CD4-positive, CD25-positive, alpha-beta regulatory T cell (primary cell): ENCODE measurements at regions not wholly inside any gene's neighbourhood (a gene's known extent, or its start where the extent isn't known, plus 50 kb on each side); places are given as distances from the start of the nearest gene placed in this dataset.
"Not testable (repeated sequence)": the region's sequence is repeated elsewhere in the genome, so short reads cannot be mapped to it uniquely, and the experiment has no call there.

Experiments
- ATAC-seq, 2 donors: fragments of 150-1000 bp; cut with Tn5 transposase; one replicate each; pipeline ENCODE4 v1.10.0; 2021; ENCODE audit warnings: low read depth in 2 of 2, moderate number of reproducible peaks in 2 of 2, moderate library complexity in 1 of 2
- DNase-seq, 3 donors: peaks; one replicate each; pipeline versions ENCODE4 v3.0.0 to v3.0.0-alpha.2; 2012 to 2022; ENCODE audit warnings: mixed read lengths in 1 of 3
- H3K27ac ChIP-seq: one replicate; pipeline ENCODE4 v1.7.0; 2013; ENCODE audit warnings: mild to moderate bottlenecking, low read length; ENCODE audit not compliant: insufficient read depth, poor library complexity, severe bottlenecking
- H3K27me3 ChIP-seq: one replicate; pipeline ENCODE4 v1.7.0; 2013; ENCODE audit warnings: low read length; ENCODE audit not compliant: control insufficient read depth, insufficient read depth
- H3K36me3 ChIP-seq: one replicate; pipeline ENCODE4 v1.7.0; 2013; ENCODE audit warnings: mild to moderate bottlenecking, low read length, moderate library complexity; ENCODE audit not compliant: control insufficient read depth, insufficient read depth
- H3K4me1 ChIP-seq: 2 replicates; pipeline ENCODE4 v1.7.0; 2013; ENCODE audit warnings: mild to moderate bottlenecking, low read length; ENCODE audit not compliant: insufficient read depth, control insufficient read depth, poor library complexity, severe bottlenecking
- H3K4me3 ChIP-seq: one replicate; pipeline ENCODE4 v1.7.0; 2013; ENCODE audit warnings: low read depth, mild to moderate bottlenecking, low read length, moderate library complexity
- H3K9me3 ChIP-seq, 2 experiments: 1 replicate in 1 of 2; 2 replicates in 1 of 2; pipeline ENCODE4 v1.7.0; 2013; ENCODE audit warnings: low read length in 2 of 2, mild to moderate bottlenecking in 1 of 2, moderate library complexity in 1 of 2; ENCODE audit not compliant: control insufficient read depth in 2 of 2
- H3K27ac Mint-ChIP-seq, 3 donors: one replicate each; pipeline ENCODE4 v1.8.0; 2020 to 2022; ENCODE audit warnings: mild to moderate bottlenecking in 3 of 3, mixed read lengths in 3 of 3, moderate library complexity in 2 of 3
- H3K27me3 Mint-ChIP-seq: one replicate; pipeline ENCODE4 v1.8.0; 2022; ENCODE audit warnings: mild to moderate bottlenecking, mixed read lengths
- H3K36me3 Mint-ChIP-seq: one replicate; pipeline ENCODE4 v1.8.0; 2020; ENCODE audit warnings: mixed read lengths
- H3K4me1 Mint-ChIP-seq, 4 donors: one replicate each; pipeline ENCODE4 v1.8.0; 2020 to 2022; ENCODE audit warnings: mixed read lengths in 4 of 4, mild to moderate bottlenecking in 1 of 4
- H3K4me3 Mint-ChIP-seq, 4 donors: one replicate each; pipeline ENCODE4 v1.8.0; 2020 to 2022; ENCODE audit warnings: mild to moderate bottlenecking in 4 of 4, mixed read lengths in 4 of 4, moderate library complexity in 3 of 4
- H3K9me3 Mint-ChIP-seq, 7 donors: one replicate each; pipeline ENCODE4 v1.8.0; 2020 to 2022; ENCODE audit warnings: mixed read lengths in 7 of 7, mild to moderate bottlenecking in 3 of 7, moderate library complexity in 2 of 7

DNA sequence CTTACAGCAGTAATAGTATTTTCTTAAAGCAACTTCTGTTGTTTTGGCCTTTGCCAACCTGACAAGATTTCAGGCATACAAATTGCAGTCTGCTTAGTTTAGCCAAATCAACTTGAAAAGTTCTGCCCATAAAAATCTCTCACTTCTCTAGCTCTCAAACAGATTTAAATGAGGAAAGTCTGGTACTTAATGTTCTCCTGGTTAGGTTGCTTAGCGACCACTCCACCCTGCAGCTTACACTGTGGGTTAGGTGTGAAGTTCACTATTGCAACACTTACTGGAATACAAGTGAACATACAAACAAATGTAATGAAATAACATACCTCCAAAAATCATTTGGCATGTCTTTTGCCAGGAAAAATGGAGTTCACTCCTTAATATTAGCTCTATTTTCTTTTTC, 178.7 kb upstream of the PCDH9 start:
- Mint-ChIP-seq H3K36me3 (no peaks in the 10 kb centered on the region), H3K27ac (no peak overlapping the region), H3K4me3 (no peak overlapping the region), H3K27me3 (no peaks in the 10 kb centered on the region), H3K9me3 (peaks cover 0 to 17% (median 9%) of the 10 kb centered on the region in 7 donors), H3K4me1 (no peaks in the 10 kb centered on the region)
- H3K9me3 ChIP-seq, result no peaks in the 10 kb centered on the region
- H3K36me3 ChIP-seq, result no peaks in the 10 kb centered on the region
- no peaks in the 10 kb centered on the region for H3K27me3 ChIP-seq
- no peak for DNase-seq
- H3K4me3 ChIP-seq, result no peak overlapping the region
- no peaks in the 10 kb centered on the region for H3K4me1 ChIP-seq
- H3K27ac ChIP-seq, result no peak overlapping the region
- no peak for ATAC-seq

DNA sequence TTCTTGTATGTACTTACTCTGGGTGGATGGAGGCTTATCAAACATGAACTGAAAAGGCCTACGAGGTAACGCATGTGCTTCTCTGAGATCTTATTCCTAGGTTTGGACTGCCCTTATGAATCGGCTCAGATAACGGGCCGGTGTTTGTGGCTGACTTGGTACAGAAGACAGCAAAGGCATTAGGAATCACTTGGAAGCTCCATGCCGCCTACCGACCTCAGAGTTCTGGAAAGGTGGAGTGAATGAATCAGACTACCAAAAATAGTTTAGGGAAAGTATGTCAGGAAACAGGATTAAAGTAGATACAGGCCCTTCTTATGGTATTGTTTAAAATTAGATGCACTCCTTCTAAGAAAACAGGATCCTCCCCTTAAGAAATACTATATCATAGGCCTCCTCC, 172.4 kb upstream of the PCDH9 start:
- Mint-ChIP-seq H3K36me3 (no peaks in the 10 kb centered on the region), H3K4me1 (no peaks in the 10 kb centered on the region), H3K9me3 (peaks cover 0 to 28% (median 17%) of the 10 kb centered on the region in 7 donors), H3K27me3 (no peaks in the 10 kb centered on the region), H3K27ac (no peak overlapping the region), H3K4me3 (no peak overlapping the region)
- Histone ChIP-seq H3K27me3 (no peaks in the 10 kb centered on the region), H3K4me1 (no peaks in the 10 kb centered on the region), H3K4me3 (no peak overlapping the region), H3K36me3 (no peaks in the 10 kb centered on the region), H3K9me3 (peaks cover 0 to 14% of the 10 kb centered on the region in 2 experiments), H3K27ac (no peak overlapping the region)
- ATAC-seq (no peak), DNase-seq (no peak)

DNA sequence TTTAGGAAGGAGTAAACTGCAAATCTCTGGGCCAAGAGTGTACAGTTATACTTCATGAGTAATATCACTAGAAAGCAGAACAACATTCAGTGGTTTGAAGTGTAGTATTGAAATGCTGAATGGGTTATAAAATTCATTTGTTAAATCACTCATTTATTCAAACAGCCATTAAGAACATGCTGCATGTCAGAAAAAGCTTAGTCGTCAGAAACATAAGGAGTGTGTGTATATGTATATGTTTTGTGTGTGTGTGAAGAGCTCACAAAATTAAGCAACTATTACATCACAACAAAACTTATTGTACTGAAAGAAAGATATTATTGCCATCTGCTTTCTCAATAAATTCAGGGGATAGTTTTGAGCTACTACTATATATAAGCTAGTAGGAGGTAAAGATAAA, 165.4 kb upstream of the PCDH9 start:
- H3K27me3 ChIP-seq, result no peaks in the 10 kb centered on the region
- no peaks in the 10 kb centered on the region for H3K36me3 Mint-ChIP-seq
- no peaks in the 10 kb centered on the region for H3K4me1 Mint-ChIP-seq
- no peaks in the 10 kb centered on the region for H3K4me1 ChIP-seq
- no peaks in the 10 kb centered on the region for H3K36me3 ChIP-seq
- no peak overlapping the region for H3K27ac ChIP-seq
- no peaks in the 10 kb centered on the region for H3K27me3 Mint-ChIP-seq
- H3K9me3 ChIP-seq, result peaks cover 0 to 14% of the 10 kb centered on the region in 2 experiments
- H3K4me3 ChIP-seq, result no peak overlapping the region
- DNase-seq (no peak), ATAC-seq (no peak)
- H3K4me3 Mint-ChIP-seq, result no peak overlapping the region
- H3K9me3 Mint-ChIP-seq, result peaks cover 0 to 15% (median 8%) of the 10 kb centered on the region in 7 donors
- H3K27ac Mint-ChIP-seq, result no peak overlapping the region

DNA sequence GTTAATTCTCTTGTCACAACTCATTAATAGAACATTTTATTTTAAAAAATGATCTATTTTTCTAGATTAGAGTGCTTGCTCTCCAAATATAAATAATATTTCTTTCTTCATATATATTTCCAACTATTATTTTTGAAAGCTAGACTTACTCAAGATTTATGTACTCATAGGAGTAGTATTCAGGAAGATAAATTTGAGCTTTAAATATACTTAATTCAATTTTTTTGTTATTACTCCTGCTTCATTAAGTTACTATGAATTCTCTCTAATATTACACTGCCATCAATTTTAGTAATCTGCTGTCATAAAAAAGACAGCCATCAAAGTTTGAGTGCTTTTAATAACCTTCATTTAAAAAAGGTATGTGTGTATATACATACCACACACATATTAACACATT, 161.9 kb upstream of the PCDH9 start:
- no peak overlapping the region for H3K27ac ChIP-seq
- no peak overlapping the region for H3K4me3 ChIP-seq
- Mint-ChIP-seq H3K9me3 (peaks cover 0 to 8% (median 5%) of the 10 kb centered on the region in 7 donors), H3K27ac (no peak overlapping the region), H3K27me3 (no peaks in the 10 kb centered on the region), H3K4me1 (no peaks in the 10 kb centered on the region), H3K36me3 (no peaks in the 10 kb centered on the region), H3K4me3 (no peak overlapping the region)
- no peaks in the 10 kb centered on the region for H3K9me3 ChIP-seq
- no peaks in the 10 kb centered on the region for H3K36me3 ChIP-seq
- DNase-seq, result no peak
- no peaks in the 10 kb centered on the region for H3K27me3 ChIP-seq
- ATAC-seq, result no peak
- no peaks in the 10 kb centered on the region for H3K4me1 ChIP-seq

DNA sequence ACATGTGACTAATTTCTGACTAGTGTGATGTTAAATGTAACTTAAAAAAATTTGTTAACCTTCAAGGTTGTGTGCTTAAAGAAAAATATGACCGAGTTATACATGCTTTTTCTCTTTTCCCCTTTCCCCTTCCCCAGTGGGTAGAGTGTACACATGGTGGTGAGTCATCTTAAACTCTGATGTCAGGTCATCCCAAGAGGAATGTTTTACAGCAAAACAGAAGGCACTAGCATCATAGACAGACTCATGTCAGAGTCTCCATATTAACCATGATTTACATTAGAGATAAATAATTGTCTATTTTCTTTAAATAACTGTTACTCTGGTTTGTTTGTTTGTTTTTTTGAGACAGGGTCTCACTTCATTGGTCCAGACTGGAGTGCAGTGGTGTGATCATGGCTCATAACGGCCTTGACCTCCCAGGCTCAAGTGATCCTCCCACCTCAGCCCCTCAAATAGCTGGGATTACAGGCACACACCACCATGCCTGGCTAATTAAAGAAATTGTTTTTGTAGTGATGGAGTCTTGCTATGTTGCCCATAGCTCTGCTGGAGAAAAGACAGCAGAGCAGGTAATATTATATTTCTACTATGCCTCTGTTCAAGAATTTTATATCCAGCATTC, 160.4 kb upstream of the PCDH9 start:
- Mint-ChIP-seq H3K4me3 (no peak overlapping the region), H3K9me3 (peaks cover 0 to 13% (median 5%) of the 10 kb centered on the region in 7 donors), H3K4me1 (no peaks in the 10 kb centered on the region), H3K36me3 (no peaks in the 10 kb centered on the region), H3K27ac (no peak overlapping the region), H3K27me3 (no peaks in the 10 kb centered on the region)
- H3K27me3 ChIP-seq, result no peaks in the 10 kb centered on the region
- ATAC-seq, result no peak
- DNase-seq, result no peak
- H3K4me3 ChIP-seq, result no peak overlapping the region
- H3K27ac ChIP-seq, result no peak overlapping the region
- H3K9me3 ChIP-seq, result no peaks in the 10 kb centered on the region
- H3K36me3 ChIP-seq, result no peaks in the 10 kb centered on the region
- no peaks in the 10 kb centered on the region for H3K4me1 ChIP-seq

DNA sequence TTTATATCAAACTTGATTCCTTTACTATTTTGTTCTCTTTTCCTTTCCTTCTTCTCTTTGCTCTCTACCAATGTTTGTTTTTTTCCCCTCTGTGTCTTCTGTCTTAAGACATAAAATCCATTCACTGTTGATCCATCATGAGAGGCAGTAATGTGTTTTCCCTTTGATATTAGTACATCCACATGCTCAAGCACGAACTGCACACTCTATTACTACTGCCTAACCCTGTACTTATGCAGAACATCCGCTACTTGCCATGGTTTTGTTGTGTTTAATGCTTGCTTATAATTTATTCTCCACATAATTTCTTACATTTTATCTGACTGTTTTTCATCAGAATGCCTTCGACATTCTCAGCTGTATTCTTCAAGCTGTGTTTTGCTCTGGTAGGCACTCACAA, 159.0 kb upstream of the PCDH9 start:
- Histone ChIP-seq H3K27ac (no peak overlapping the region), H3K27me3 (no peaks in the 10 kb centered on the region), H3K9me3 (no peaks in the 10 kb centered on the region), H3K4me1 (no peaks in the 10 kb centered on the region), H3K36me3 (no peaks in the 10 kb centered on the region), H3K4me3 (no peak overlapping the region)
- Mint-ChIP-seq H3K9me3 (peaks cover 0 to 14% (median 5%) of the 10 kb centered on the region in 7 donors), H3K27ac (no peak overlapping the region), H3K4me3 (no peak overlapping the region), H3K27me3 (no peaks in the 10 kb centered on the region), H3K36me3 (no peaks in the 10 kb centered on the region), H3K4me1 (no peaks in the 10 kb centered on the region)
- no peak for DNase-seq
- no peak for ATAC-seq

DNA sequence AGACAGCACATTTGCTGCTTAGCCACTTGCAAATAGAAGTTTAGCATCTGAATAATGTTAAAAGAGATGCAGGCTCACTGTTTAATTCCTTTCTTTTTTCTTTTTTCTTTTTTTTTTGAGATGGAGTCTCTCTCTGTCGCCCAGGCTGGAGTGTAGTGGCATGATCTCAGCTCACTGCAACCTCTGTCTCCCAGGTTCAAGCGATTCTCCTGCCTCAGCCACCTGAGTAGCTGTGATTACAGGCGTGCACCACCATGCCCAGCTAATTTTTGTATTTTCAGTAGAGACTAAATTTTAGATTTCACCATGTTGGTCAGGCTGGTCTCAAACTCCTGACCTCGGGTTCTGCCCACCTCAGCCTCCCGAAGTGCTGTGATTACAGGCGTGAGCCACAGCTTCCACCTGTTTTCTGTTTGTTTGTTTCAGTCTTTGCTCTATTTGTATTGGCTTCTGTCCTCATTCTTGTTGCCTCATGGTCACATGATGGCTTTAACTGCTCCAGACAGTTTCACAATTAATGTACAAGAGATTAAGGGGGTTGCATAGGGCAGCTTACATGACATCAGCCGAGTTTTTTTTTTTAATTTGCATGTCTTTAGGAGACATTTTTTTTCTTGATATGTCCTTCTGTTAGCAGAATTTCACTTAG, 153.1 kb upstream of the PCDH9 start:
- H3K27ac ChIP-seq, H3K27ac Mint-ChIP-seq, H3K27me3 ChIP-seq, H3K9me3 ChIP-seq, H3K27me3 Mint-ChIP-seq, ATAC-seq, H3K4me1 Mint-ChIP-seq, DNase-seq, H3K36me3 Mint-ChIP-seq, H3K4me3 Mint-ChIP-seq, H3K4me3 ChIP-seq, H3K36me3 ChIP-seq, H3K4me1 ChIP-seq: not testable (repeated sequence)
- peaks cover 0 to 16% (median 4%) of the 10 kb centered on the region in 7 donors for H3K9me3 Mint-ChIP-seq

DNA sequence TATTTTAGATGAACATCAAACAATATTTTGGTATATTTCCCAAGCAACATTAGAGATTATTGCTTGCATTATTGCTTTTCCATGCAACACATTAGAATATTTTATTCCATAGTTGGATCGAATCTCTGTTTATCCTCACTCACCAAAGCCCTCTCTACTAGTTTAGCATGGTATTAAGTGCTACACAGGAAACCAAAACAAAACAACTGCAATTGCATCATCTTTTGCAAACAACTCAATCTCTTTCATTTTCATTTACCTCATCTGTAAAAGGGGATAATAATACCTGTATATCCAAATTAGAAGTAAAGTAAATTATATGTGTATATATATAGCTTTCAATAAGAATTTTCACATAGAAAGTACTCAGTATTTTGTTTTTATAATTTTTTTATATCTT, 147.8 kb upstream of the PCDH9 start:
- Mint-ChIP-seq H3K27me3 (no peaks in the 10 kb centered on the region), H3K9me3 (peaks cover 0 to 8% (median 5%) of the 10 kb centered on the region in 7 donors), H3K4me1 (no peaks in the 10 kb centered on the region), H3K27ac (no peak overlapping the region), H3K4me3 (no peak overlapping the region), H3K36me3 (no peaks in the 10 kb centered on the region)
- Histone ChIP-seq H3K4me3 (no peak overlapping the region), H3K4me1 (no peaks in the 10 kb centered on the region), H3K27me3 (no peaks in the 10 kb centered on the region), H3K9me3 (peaks cover 0 to 7% of the 10 kb centered on the region in 2 experiments), H3K36me3 (no peaks in the 10 kb centered on the region), H3K27ac (no peak overlapping the region)
- DNase-seq (no peak), ATAC-seq (no peak)
